GM12875 (cell line): ENCODE measurements at regions not wholly inside any gene's neighbourhood (a gene's known extent, or its start where the extent isn't known, plus 50 kb on each side); places are given as distances from the start of the nearest gene placed in this dataset.

Experiments
- H3K4me3 ChIP-seq: one replicate; pipeline ENCODE4 v1.5.1; 2011; ENCODE audit warnings: low read depth, low read length, control low read depth
- TF ChIP-seq, protein P1 (sequence below): IDR thresholded peaks from 2 replicates; pipeline ENCODE4 v1.5.1; 2011; ENCODE audit warnings: low read depth, mild to moderate bottlenecking, control low read depth, inconsistent platforms, low read length, moderate library complexity, borderline replicate concordance; ENCODE audit not compliant: insufficient read depth

DNA sequence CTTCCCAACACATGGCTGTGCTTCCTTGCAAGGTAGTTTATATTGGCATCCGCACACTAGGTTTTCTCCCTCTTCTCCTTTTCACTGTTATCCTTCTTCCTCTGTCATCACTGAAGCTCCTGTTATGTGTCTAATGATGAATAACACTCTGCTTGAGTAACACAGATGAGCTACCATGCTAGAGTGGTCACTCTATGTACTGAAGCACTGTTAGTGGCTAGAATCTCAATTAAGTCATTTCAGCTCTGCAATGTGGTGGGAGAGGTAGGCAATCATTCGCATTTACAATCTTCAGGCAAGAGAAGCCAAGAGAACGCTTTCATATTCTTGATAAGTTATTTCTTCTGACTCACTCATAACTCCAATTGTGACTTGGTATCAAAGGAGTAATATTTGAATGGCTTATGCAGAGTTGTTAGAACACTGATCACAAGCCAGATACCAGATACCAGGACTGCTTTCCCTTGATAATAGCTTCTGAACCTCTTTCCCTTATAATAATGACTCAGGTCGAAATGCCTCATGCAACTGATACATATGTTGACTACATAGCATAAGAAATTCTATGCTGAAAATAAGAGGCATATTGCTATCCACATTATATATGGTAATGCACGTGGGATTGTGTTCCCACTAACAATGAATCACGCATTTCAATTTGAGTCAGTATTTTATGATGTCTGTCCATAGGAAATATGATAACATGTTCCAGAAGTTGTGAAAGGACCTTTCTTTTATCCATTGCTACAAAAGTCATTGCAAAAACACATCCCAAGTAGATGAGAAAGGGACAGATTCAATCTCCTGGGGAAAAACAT lies 158.0 kb upstream of the HS3ST3A1 start:
- no peak overlapping the region for H3K4me3 ChIP-seq
- TF ChIP-seq, protein P1, sequence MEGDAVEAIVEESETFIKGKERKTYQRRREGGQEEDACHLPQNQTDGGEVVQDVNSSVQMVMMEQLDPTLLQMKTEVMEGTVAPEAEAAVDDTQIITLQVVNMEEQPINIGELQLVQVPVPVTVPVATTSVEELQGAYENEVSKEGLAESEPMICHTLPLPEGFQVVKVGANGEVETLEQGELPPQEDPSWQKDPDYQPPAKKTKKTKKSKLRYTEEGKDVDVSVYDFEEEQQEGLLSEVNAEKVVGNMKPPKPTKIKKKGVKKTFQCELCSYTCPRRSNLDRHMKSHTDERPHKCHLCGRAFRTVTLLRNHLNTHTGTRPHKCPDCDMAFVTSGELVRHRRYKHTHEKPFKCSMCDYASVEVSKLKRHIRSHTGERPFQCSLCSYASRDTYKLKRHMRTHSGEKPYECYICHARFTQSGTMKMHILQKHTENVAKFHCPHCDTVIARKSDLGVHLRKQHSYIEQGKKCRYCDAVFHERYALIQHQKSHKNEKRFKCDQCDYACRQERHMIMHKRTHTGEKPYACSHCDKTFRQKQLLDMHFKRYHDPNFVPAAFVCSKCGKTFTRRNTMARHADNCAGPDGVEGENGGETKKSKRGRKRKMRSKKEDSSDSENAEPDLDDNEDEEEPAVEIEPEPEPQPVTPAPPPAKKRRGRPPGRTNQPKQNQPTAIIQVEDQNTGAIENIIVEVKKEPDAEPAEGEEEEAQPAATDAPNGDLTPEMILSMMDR = no peak

DNA sequence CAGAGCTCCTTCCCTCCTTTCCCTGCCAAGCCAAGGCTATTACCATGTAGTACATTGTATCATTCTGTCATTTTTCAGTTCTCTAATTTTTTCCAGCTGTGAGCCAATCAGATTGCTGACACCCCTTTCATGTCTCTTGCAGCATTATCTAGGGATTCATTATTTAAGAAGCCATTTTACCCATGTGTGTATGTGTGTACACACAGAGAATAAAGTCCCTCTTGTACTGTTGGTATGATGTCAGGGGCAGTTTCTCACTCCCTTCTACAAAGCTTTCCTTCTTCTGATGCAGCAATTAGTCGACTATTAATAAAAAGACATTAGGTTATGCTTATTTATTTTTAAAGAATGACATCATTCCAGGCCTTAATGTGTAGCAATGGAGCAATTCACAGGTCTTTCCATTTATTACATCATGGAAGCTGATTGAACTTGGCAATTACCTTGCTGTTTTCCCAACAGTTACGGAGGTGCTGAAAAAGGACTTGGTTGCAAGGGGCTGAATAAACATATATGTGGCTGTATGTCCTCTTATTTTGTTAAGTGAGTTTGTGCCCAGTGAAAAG lies 159.4 kb upstream of the HS3ST3A1 start:
- H3K4me3 ChIP-seq = no peak overlapping the region
- TF ChIP-seq, protein P1 = no peak

DNA sequence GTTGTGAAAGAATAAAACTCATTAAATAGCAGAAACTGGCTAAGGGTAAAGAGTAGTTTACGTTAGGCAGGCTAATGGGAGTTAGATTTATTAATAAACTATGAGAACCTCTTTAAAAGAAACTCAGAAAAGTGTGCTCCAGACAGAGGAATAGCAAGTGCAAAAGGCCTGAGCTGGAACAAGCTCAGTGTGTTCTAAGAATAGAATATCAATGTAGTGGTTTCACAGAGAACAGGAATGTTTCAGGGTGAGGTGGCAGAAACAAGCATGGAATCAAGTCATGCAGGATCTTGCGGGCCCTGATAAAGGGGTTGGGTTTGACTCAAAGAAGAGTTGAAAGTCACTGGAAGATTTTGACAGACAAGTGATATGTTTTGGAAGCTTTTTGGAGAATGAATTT lies 164.0 kb upstream of the HS3ST3A1 start:
- TF ChIP-seq, protein P1 = no peak
- no peak overlapping the region for H3K4me3 ChIP-seq

DNA sequence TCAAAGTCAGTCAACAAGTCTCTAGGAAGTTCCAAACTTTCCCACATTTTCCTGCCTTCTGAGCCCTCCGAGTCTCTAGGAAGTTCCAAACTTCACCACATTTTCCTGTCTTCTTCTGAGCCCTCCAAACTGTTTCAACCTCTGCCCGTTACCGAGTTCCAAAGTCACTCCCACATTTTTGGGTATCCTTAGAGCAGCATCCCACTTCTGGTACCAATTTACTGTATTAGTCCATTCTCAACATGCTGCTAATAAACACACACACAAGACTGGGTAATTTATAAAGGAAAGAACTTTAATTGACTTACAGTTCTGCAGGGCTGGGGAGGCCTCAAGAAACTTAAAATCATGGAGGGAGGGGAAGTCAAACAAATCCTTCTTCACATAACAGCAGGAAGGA lies 169.0 kb upstream of the HS3ST3A1 start:
- no peak overlapping the region for H3K4me3 ChIP-seq
- TF ChIP-seq, protein P1 = no peak

DNA sequence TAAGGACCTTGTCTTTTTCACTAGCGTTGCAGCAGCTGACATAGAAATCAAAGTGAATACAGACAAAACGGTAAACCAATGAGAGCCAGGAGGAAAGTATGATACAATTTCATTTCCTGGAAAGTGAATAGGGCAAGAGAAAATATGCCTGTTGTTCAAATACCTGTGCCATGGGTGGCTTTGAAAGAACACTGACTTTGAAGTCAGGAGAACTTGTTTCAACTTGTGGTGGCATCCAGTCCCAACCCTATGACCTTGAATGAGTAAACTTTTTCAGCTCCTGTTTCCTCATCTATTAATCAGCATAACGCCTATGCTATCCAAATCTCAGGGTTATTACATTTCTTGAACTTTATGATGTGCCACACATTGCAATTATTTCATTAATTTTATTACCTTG lies 173.7 kb upstream of the HS3ST3A1 start:
- TF ChIP-seq, protein P1 = no peak
- H3K4me3 ChIP-seq = no peak overlapping the region

DNA sequence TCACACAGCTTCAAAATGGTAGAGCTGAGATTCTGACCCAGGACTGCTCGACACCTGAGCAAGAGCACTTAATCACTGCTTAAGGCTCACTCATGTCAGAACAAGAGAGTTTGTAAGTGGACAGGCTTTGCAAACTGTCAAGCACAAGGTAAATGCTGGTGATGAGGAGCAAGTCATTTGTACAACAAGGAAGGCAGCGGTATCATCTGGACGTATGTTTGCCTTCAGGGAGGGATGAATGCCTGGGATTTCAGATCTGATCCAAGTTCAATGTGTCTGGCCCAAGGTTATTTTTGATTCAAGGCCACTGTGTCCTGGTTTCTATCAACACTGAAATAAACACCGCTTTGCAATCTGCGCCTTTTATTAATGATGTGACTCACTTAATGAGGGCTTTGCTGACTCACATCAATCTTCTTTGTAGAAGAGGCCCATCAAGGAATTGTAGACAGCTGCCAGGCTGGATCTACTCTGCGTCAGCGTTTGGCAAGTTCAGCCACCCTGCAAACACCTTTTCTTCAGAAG lies 174.4 kb upstream of the HS3ST3A1 start:
- TF ChIP-seq, protein P1 = no peak
- H3K4me3 ChIP-seq = no peak overlapping the region

DNA sequence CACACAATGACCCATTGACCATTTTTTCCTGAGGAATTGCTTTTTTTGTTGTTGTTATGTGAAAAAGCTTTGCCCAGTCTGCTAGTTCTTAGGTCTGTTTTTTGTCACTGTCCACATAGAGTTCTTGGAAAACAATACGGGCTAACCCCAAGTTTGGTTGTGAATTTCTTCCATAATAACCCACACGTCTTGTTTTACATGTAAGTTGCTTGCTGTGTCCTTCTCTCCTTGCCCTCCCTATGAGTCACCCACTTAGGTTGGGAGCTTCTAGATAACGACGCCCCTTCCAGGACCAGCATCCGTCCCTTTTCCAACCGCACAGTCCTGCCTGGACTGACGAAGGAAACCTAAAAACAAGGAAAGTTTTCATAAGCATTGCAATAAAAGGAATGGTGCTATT lies 175.3 kb upstream of the HS3ST3A1 start:
- H3K4me3 ChIP-seq = no peak overlapping the region
- TF ChIP-seq, protein P1 = no peak
